ENCODE measurements at regions not wholly inside any gene's neighbourhood (a gene's known extent, or its start where the extent isn't known, plus 50 kb on each side); places are given as distances from the start of the nearest gene placed in this dataset.

GRCh38 chr1:164971921-164972415 is 384.5 kb downstream of the LMX1A start:
- no peaks in the 10 kb centered on the region for H4K20me1 ChIP-seq (replicated peaks; ENCODE audit: control insufficient read depth, extremely low read depth, insufficient read depth, low read length)
- dilution Hi-C loops (cut with MboI; ENCODE audit: extremely low pct_ligation_motif_present, low sequenced_read_pairs) (no loop called here), intact Hi-C loops (cut with micrococcal nuclease) (no loop called here)
- TF ChIP-seq, protein P1, sequence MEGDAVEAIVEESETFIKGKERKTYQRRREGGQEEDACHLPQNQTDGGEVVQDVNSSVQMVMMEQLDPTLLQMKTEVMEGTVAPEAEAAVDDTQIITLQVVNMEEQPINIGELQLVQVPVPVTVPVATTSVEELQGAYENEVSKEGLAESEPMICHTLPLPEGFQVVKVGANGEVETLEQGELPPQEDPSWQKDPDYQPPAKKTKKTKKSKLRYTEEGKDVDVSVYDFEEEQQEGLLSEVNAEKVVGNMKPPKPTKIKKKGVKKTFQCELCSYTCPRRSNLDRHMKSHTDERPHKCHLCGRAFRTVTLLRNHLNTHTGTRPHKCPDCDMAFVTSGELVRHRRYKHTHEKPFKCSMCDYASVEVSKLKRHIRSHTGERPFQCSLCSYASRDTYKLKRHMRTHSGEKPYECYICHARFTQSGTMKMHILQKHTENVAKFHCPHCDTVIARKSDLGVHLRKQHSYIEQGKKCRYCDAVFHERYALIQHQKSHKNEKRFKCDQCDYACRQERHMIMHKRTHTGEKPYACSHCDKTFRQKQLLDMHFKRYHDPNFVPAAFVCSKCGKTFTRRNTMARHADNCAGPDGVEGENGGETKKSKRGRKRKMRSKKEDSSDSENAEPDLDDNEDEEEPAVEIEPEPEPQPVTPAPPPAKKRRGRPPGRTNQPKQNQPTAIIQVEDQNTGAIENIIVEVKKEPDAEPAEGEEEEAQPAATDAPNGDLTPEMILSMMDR (IDR thresholded peaks at IDR 0.05; ENCODE audit: extremely low read depth in 1 of 2, insufficient read depth in 1 of 2, low read depth in 1 of 2, low read length in 2 of 2): no peak
- TF ChIP-seq MYC (IDR thresholded peaks at IDR 0.05; ENCODE audit: low read depth, low read length) (no peak), EZH2 (IDR thresholded peaks at IDR 0.05; ENCODE audit: borderline replicate concordance, low read depth, low read length, severe bottlenecking) (no peak), FOS (IDR thresholded peaks at IDR 0.05; ENCODE audit: borderline replicate concordance, insufficient read depth, low read length) (no peak)
- no peaks in the 10 kb centered on the region for H3K27me3 ChIP-seq (ENCODE audit: control insufficient read depth in 2 of 2, insufficient read depth in 2 of 2, low read length in 2 of 2)
- no peak overlapping the region for H3K4me2 ChIP-seq (ENCODE audit: insufficient read depth, low read length)
- DNase-seq (ENCODE audit: low read depth, low spot score) (no peak), FAIRE-seq (no peak)
- POLR2A ChIA-PET: no interaction called here
- no peaks in the 10 kb centered on the region for H3K4me1 ChIP-seq (ENCODE audit: control insufficient read depth, extremely low read depth, insufficient read depth, low read length)
- no peak overlapping the region for H3K27ac ChIP-seq (ENCODE audit: insufficient read depth, low read depth, low read length)
- CTCF ChIA-PET: no interaction called here
- H3K79me2 ChIP-seq (ENCODE audit: control insufficient read depth, insufficient read depth, low read length): no peaks in the 10 kb centered on the region
- no peak overlapping the region for H2AFZ ChIP-seq (ENCODE audit: low read depth, low read length)
- no peaks in the 10 kb centered on the region for H3K9me1 ChIP-seq (replicated peaks; ENCODE audit: control insufficient read depth, extremely low read depth, insufficient read depth, low read length)
- H3K9me3 ChIP-seq (replicated peaks; ENCODE audit: control insufficient read depth, insufficient read depth, low read length): no peaks in the 10 kb centered on the region
- BruUV-seq (replicated peaks): no TSS peak
- no peaks in the 10 kb centered on the region for H3K36me3 ChIP-seq (ENCODE audit: control insufficient read depth in 2 of 2, extremely low read depth in 1 of 2, insufficient read depth in 2 of 2, low read length in 2 of 2)
- no peak overlapping the region for H3K4me3 ChIP-seq (replicated peaks in 1 of 3; ENCODE audit: insufficient read depth in 1 of 3, low read depth in 1 of 3, low read length in 3 of 3)
- H3K9ac ChIP-seq (replicated peaks; ENCODE audit: extremely low read depth, insufficient read depth, low read length): no peak overlapping the region

DNA sequence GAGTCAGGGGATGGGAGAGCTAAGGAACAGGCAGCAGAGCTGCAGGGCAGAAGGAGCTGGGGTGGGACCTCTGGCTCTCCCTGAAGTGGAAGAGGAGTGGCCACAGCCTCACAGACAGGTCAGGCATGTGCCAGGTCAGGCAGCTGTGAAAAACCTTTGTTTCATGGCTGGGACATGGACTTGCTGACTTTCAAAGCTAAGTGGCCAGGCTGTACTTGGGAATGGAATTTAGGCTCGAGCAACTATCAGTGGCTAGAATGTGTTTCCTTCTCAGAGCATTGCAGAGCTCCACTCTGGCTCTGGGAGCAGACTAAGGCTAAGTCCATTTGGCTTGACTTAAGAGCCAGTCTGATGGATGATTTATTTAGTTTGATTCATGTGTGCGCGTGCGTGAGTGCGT is 385.1 kb downstream of the LMX1A start:
- Histone ChIP-seq H4K20me1 (replicated peaks; ENCODE audit: control insufficient read depth, extremely low read depth, insufficient read depth, low read length) (no peaks in the 10 kb centered on the region), H3K4me1 (ENCODE audit: control insufficient read depth, extremely low read depth, insufficient read depth, low read length) (no peaks in the 10 kb centered on the region), H3K27me3 (ENCODE audit: control insufficient read depth in 2 of 2, insufficient read depth in 2 of 2, low read length in 2 of 2) (no peaks in the 10 kb centered on the region), H3K4me3 (replicated peaks in 1 of 3; ENCODE audit: insufficient read depth in 1 of 3, low read depth in 1 of 3, low read length in 3 of 3) (no peak overlapping the region), H3K36me3 (ENCODE audit: control insufficient read depth in 2 of 2, extremely low read depth in 1 of 2, insufficient read depth in 2 of 2, low read length in 2 of 2) (no peaks in the 10 kb centered on the region), H3K4me2 (ENCODE audit: insufficient read depth, low read length) (no peak overlapping the region), H3K9ac (replicated peaks; ENCODE audit: extremely low read depth, insufficient read depth, low read length) (no peak overlapping the region), H2AFZ (ENCODE audit: low read depth, low read length) (no peak overlapping the region), H3K27ac (ENCODE audit: insufficient read depth, low read depth, low read length) (no peak overlapping the region), H3K9me3 (replicated peaks; ENCODE audit: control insufficient read depth, insufficient read depth, low read length) (no peaks in the 10 kb centered on the region), H3K79me2 (ENCODE audit: control insufficient read depth, insufficient read depth, low read length) (no peaks in the 10 kb centered on the region), H3K9me1 (replicated peaks; ENCODE audit: control insufficient read depth, extremely low read depth, insufficient read depth, low read length) (no peaks in the 10 kb centered on the region)
- CTCF ChIA-PET: interaction anchor here (0.8 kb wide), 1 partner anchor 10 kb away, joined by 3 read pairs; no protein-coding TSS in a partner anchor
- no peak for TF ChIP-seq POLR2AphosphoS5 (IDR thresholded peaks at IDR 0.05; ENCODE audit: insufficient read depth, low read depth, low read length)
- TF ChIP-seq, protein P1 (IDR thresholded peaks at IDR 0.05; ENCODE audit: extremely low read depth in 1 of 2, insufficient read depth in 1 of 2, low read depth in 1 of 2, low read length in 2 of 2): no peak
- dilution Hi-C loops (cut with MboI; ENCODE audit: extremely low pct_ligation_motif_present, low sequenced_read_pairs): no loop called here
- POLR2A ChIA-PET: no interaction called here
- no TSS peak for BruUV-seq (replicated peaks)
- intact Hi-C loops (cut with micrococcal nuclease): no loop called here
- DNase-seq (ENCODE audit: low read depth, low spot score) (no peak), FAIRE-seq (no peak)

All from endothelial cell of umbilical vein (primary cell).